H7 (cell line): ENCODE measurements at regions not wholly inside any gene's neighbourhood (a gene's known extent, or its start where the extent isn't known, plus 50 kb on each side); places are given as distances from the start of the nearest gene placed in this dataset.
A peak's percentile ranks its signal among the peaks of the same experiment; 100 is the strongest.

Experiments
- DNase-seq: peaks from one replicate; pipeline ENCODE4 v3.0.0; 2012
- H3K27me3 ChIP-seq: 2 replicates; pipeline ENCODE4 v1.6.0; 2011; ENCODE audit warnings: mild to moderate bottlenecking, low read length; ENCODE audit not compliant: control insufficient read depth, insufficient read depth
- H3K36me3 ChIP-seq: replicated peaks from 2 replicates; pipeline ENCODE4 v1.5.1; 2011; ENCODE audit warnings: low read length; ENCODE audit not compliant: control insufficient read depth, insufficient read depth
- H3K4me3 ChIP-seq: 2 replicates; pipeline ENCODE4 v1.5.1; 2011; ENCODE audit warnings: low read depth, mild to moderate bottlenecking, control low read depth, low read length, moderate library complexity; ENCODE audit not compliant: insufficient read depth

DNA sequence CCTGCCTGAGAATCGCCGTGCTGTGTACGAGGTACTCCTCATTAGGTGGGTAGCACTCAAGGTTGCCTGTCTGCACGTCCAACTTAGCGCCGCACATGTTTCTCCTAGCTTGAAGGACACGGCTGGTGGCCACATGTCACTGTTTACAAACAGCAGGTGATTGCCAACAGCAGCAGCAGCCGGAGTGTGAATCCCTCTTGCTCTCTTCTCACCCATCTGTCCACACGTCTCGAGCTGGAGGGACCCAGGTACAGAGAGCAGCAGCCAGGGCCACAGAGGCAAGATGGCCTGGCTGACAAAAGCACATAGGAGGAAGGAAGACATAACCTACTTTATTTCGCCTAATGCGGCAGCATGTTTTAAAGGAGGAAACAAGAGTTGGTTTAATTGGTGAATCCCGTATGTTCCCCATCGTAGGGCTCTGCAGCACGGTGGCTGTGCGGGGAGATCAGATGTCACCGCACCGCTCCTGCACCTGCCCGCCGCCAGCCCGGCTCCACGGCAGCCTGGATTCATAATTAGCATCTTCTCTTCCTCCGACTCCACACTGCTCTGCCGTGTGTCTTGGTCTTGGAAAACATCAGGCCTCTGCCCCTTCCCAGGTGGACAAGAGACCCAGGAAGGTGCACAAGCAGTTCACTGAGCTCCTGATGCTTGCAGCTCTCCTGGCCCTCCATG, 201.6 kb upstream of the IRX1 start:
- Histone ChIP-seq H3K27me3 (no peaks in the 10 kb centered on the region), H3K4me3 (no peak overlapping the region), H3K36me3 (no peaks in the 10 kb centered on the region)
- no peak for DNase-seq

DNA sequence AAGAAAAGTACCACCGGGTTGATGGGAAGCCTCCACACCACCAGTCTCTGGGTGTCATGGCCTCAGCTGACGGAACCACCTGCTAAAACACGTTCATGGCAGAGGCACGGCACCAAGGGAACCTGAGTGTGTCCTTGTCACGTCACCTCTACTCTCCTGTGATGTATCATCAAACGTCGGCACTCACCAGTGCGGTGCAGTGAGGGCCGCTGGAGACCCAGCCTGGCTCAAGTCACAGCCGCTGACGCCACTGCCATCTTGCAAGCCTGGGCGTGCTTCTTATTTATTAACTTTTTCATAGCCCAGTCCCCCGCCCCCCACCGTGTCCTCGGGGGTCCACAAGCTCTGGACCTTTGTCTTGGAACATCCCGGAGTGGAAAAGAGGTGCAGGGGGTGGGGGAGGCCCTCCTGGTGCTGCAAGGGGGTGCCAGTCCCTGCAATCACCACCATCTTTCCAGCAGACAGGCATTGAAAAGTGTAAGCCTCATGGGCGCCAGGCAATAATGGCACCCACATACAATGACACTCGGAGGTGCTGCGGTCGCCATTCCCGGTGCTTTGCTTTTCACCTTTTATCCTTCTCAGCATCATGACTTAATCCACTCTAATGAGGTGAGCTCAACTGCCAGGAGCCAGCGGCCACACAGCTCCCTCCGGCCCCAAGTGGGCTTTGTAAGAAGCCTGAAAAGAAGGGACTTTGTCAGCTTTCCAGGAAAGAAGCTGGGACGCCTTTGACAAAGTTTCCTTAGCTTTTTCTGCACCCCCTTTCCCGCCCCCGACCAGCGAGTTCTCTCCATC, 202.3 kb upstream of the IRX1 start:
- no peak overlapping the region for H3K4me3 ChIP-seq
- DNase-seq: no peak
- H3K36me3 ChIP-seq: no peaks in the 10 kb centered on the region
- H3K27me3 ChIP-seq: no peaks in the 10 kb centered on the region

DNA sequence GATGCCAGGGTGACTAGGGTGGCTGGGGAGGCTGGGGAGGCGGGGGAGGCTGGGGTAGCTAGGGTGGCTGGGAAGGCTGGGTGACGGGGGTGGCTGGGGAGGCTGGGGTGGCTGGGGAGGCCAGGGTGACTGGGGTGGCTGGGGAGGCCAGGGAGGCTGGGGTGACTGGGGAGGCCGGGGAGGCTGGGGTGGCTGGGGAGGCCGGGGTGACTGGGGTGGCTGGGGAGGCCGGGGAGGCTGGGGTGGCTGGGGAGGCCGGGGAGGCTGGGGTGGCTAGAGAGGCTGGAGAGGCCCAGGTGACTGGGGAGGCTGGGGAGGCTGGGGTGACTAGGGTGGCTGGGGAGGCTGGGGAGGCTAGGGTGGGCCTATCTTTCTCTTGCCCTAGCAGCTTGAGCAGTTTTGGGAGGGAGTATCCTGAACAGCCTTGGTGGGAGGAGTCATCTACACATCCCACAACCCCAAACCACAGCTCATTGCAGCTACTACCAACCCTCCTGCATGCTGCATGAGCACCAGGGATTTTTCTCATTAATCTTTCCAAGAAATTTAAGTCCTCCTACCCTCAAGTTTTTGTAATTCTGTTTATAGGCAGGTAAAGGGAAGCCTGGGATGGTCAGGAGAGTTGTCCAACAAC, 203.2 kb upstream of the IRX1 start:
- peak; percentile 70 for DNase-seq
- Histone ChIP-seq H3K36me3 (no peaks in the 10 kb centered on the region), H3K4me3 (no peak overlapping the region), H3K27me3 (no peaks in the 10 kb centered on the region)

DNA sequence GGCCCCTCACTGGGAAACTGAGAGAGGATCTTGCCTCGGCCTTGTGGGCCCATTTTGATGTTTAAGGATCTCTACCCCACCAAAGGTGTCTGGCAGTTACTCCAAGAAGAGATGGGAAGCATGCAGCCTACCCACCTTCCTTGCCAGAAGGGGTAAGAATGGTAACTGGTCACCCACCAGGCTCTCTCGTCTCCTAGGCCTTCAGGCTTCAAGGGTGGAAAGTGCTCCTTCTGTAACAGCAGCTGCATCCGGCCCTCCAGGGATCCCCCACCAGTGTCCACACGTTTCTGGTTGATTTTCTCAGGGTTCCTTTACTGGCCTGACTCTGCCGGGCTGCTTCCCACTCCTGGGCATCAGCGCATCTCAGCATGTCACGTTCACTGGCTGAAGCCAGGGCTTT, 204.4 kb upstream of the IRX1 start:
- no peak for DNase-seq
- Histone ChIP-seq H3K4me3 (no peak overlapping the region), H3K27me3 (no peaks in the 10 kb centered on the region), H3K36me3 (no peaks in the 10 kb centered on the region)

DNA sequence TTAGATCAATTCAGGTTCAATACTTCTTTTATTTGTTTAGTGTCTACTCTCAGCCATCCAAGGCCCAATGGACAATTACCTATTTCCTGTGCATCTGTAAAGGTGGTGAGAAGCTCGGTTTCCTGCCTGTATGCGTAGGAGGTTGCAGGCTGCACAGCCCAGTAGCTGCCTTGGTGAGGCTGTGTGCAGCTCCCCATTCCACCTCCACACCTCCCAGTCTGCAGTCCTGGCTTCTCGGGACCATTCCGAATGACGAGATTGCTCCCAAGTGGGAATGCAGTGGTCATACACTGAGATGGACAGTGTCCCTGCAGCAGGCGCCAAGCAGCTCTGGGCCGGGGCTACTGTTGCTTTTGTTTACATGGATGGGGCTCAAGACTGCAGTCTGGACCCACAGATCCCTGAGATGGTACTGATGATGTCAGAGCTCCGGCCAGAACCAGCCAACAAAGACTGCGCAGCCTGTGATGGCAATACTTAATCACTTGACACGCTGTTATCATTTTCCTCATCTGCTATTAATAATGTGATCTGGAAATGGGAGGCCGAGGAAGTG, 206.1 kb upstream of the IRX1 start:
- no peaks in the 10 kb centered on the region for H3K36me3 ChIP-seq

DNA sequence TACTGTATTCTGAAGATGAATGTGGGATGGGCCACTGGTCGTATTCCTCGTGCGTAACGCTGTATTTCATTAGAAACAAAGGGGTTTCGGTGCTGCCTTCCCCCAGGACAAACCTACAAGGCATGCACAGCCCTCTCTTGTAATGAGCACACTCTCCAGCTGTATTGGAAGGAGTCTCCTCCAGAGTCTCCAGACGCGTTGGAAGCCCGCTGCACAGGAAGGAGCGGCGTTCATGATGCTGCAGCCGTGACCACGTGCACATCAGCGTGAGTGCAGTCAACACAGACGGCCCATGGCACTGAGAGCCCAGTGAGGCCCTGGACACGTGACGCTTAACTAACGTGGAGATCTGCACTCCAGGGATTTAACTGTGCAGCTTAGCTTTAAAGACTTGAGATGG, 209.0 kb upstream of the IRX1 start:
- H3K36me3 ChIP-seq: no peaks in the 10 kb centered on the region
- no peak for DNase-seq
- no peaks in the 10 kb centered on the region for H3K27me3 ChIP-seq
- H3K4me3 ChIP-seq: no peak overlapping the region

More for the DNA sequence above, 206.1 kb upstream of the IRX1 start:
- no peak for DNase-seq
- Histone ChIP-seq H3K4me3 (no peak overlapping the region), H3K27me3 (no peaks in the 10 kb centered on the region)

DNA sequence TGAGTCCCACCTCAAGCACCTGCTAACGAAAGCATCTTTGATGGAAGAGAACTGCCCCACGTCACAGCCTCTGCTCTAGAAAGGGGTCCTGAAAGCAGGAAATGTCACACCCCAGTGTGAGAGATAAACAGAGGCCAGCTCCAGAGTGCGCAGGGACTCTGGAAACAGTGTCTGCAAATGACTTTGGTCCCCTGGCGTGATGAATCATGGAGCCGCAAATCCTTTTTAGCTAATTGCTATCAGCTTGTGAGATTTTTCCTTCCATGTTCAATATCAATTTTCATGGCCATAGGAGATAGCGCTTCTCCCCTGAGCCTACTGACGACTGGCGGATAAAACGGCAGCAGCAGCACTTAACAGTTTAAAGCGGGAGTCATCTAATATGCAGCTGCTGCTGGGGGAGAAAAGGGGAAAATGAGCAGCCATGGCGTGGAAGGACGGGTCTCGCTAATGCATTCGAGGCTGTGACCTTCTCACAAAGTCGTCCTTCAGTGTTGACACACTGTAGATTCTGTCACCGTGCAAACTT, 209.6 kb upstream of the IRX1 start:
- no peak for DNase-seq
- Histone ChIP-seq H3K27me3 (no peaks in the 10 kb centered on the region), H3K36me3 (no peaks in the 10 kb centered on the region), H3K4me3 (no peak overlapping the region)

DNA sequence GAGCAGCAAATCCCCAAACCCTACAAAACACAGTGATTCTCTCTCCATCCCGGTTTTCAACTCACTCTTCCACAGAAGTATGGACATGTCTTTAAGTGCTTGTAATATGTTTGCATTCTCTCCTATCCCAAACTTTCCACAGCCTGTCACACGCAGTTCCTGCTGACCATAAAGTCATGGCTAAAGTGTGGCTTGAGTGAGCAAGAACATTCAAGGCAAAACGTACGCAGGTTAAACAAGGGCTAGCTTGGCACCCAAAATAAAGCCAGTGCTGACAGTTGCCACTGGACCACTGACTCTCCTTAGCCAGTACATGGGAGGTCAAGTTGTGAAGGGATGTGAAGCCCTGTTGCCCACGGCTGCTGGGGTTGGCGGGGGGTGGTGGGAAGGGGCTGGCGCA, 211.1 kb upstream of the IRX1 start:
- DNase-seq: no peak
- Histone ChIP-seq H3K27me3 (no peaks in the 10 kb centered on the region), H3K36me3 (no peaks in the 10 kb centered on the region), H3K4me3 (no peak overlapping the region)

DNA sequence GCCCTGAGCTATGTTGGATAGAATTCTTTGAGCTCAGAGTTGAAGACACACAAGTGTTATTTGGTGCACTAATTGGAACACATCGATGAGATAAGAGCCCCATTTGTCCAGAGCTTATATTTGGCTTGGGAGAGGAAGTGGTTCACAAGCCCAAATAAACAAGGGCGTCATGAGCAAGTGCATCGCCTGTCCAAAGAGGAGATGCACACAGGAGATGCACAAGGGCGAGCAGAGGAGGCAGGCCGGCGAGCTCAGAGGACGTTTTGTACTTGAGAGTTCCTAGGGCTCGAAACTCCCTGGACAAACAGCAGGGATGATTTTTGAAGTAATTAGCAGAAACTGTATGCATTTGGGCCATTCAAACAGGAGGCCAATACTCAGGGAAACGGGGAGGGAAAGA, 212.8 kb upstream of the IRX1 start:
- no peak overlapping the region for H3K4me3 ChIP-seq
- no peaks in the 10 kb centered on the region for H3K36me3 ChIP-seq
- H3K27me3 ChIP-seq: no peaks in the 10 kb centered on the region
- DNase-seq: no peak

DNA sequence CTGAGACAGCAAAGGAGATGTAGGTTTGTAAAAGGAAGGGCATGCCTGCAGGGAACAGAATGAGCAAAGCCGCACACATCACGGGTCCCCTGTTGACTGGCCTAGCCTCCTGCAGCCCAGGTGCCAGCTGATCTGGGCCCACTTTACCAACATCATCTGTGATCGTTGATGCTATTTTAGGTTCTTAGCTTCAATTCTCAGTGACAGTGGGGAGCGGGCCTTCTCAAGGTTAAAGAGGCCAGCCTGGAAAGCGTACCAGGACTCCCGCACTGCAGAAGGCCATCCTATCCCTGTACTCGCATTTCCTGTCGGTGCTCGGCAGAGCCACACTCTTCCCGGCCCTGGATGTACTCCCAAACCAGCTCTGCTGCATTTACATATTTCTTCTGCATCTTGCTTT, 213.5 kb upstream of the IRX1 start:
- no peak overlapping the region for H3K4me3 ChIP-seq
- DNase-seq: no peak
- no peaks in the 10 kb centered on the region for H3K36me3 ChIP-seq
- no peaks in the 10 kb centered on the region for H3K27me3 ChIP-seq

DNA sequence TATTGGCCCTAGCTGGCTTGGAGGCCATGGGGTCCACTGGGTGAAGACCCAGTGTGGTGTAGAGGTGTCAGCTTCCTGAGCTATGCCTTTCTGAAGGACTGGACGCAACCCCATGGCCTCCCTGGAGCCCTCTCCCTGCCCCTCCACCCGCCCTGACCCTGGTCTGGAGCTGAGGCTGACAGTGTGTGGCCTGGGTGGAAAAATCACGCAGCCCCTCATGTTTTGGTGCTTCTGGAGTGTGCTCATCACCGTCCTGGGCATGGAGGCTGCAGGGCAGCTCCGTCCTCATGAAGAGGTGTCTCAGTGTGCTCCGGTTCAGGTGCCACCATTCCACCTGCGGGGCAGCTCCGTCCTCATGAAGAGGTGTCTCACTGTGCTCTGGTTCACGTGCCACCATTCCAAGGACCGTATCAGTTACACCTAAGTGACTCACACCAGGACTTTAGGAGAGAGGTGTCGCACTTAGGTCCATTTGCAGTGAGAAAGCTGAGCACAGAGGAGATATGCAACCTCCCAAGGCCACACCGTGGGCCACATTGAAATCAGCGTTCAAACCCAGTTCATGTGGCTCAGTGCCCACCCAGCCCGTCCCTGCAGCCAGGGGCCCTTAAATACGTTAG, 214.3 kb upstream of the IRX1 start:
- no peak for DNase-seq
- Histone ChIP-seq H3K4me3 (no peak overlapping the region), H3K36me3 (no peaks in the 10 kb centered on the region), H3K27me3 (no peaks in the 10 kb centered on the region)

DNA sequence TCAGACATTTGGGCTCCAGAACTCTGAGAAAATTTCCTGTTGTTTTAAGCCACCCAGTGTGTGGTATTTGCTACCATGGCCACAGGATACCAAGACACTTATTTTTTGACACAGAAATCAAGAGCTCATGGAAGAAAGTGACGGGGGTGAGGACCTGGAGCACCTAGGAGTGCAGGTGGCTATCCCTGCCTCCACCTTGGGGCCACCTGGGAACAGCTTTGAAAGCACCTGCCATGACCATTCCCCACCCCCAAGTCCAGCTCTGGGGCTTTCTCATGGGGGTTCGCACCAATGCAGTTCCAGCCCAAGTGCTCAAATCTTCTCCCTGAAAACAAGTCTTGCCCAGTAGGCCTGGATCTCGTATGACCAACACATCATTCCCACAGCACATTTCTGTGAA, 214.9 kb upstream of the IRX1 start:
- H3K4me3 ChIP-seq: no peak overlapping the region
- no peaks in the 10 kb centered on the region for H3K27me3 ChIP-seq
- DNase-seq: no peak
- no peaks in the 10 kb centered on the region for H3K36me3 ChIP-seq

DNA sequence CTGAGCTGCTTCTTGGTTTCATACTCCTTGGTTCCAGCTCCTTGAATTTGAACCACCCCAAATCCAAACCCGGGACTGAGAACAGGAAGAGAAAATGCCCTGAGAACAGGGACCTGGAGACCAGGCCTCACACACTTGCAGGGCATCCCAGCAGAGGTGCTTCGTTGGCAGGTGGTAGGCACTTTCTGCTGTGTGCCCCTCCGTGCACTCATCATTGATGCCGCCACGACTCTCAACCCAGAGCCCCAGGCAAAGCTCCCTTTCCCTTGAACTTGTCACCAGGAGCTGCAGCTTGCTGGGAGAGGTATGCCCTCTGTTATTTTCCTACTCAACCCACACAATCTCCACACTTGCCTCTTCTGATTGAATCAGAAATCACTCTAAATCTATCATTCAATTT, 217.8 kb upstream of the IRX1 start:
- Histone ChIP-seq H3K36me3 (no peaks in the 10 kb centered on the region), H3K4me3 (no peak overlapping the region), H3K27me3 (no peaks in the 10 kb centered on the region)
- DNase-seq: no peak

DNA sequence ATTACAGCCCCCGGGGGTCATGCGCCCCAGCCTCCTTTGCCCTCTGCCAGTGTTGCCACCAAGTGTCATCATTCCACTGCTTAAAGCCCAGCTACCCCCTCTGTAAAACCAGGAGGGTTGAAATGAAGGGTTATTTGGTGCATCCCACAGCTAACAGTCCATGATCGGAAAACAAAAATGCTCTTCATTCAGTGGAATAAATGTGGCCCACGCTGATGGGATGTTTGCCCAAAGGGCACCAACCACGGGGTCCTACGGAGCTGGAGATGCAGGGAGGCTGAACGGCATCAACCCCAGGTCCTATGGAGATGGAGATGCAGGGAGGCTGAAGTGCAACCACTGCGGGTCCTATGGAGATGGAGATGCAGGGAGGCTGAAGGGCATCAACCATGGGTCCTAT, 218.5 kb upstream of the IRX1 start:
- no peak overlapping the region for H3K4me3 ChIP-seq
- H3K36me3 ChIP-seq: no peaks in the 10 kb centered on the region
- DNase-seq: no peak
- H3K27me3 ChIP-seq: no peaks in the 10 kb centered on the region
